ENCODE measurements at regions not wholly inside any gene's neighbourhood (a gene's known extent, or its start where the extent isn't known, plus 50 kb on each side); places are given as distances from the start of the nearest gene placed in this dataset.
A peak's percentile ranks its signal among the peaks of the same experiment; 100 is the strongest.
"Not testable (repeated sequence)": the region's sequence is repeated elsewhere in the genome, so short reads cannot be mapped to it uniquely, and the experiment has no call there.

- Histone ChIP-seq H4K20me1 (ENCODE audit: insufficient read depth, low read length) (peaks cover 20% of the 10 kb centered on the region), H3K4me1 (ENCODE audit: insufficient read depth, low read length) (peaks cover 15% of the 10 kb centered on the region), H3K79me2 (ENCODE audit: insufficient read depth, low read length) (peaks cover 34% of the 10 kb centered on the region)
- not testable (repeated sequence) for H3K27me3 Mint-ChIP-seq (ENCODE audit: low read depth, unreplicated experiment); H3K27ac Mint-ChIP-seq (ENCODE audit: unreplicated experiment); H3K4me2 ChIP-seq (ENCODE audit: low read length); H3K9me3 Mint-ChIP-seq (ENCODE audit: unreplicated experiment); H3K27ac ChIP-seq (ENCODE audit: low read depth, low read length); DNase-seq (ENCODE audit: low read depth); H3K9me3 ChIP-seq (ENCODE audit: insufficient read depth, low read depth, low read length); H2AFZ ChIP-seq (ENCODE audit: low read depth, low read length); FAIRE-seq; H3K4me3 Mint-ChIP-seq (ENCODE audit: unreplicated experiment); H3K36me3 Mint-ChIP-seq (ENCODE audit: low read depth, unreplicated experiment); H3K4me3 ChIP-seq (ENCODE audit: insufficient read depth, low read depth, low read length); H3K9ac ChIP-seq (ENCODE audit: low read length); H3K36me3 ChIP-seq (ENCODE audit: insufficient read depth, low read length); H3K27me3 ChIP-seq (ENCODE audit: insufficient read depth, low read length)
- peaks cover 14% of the 10 kb centered on the region for H3K4me1 Mint-ChIP-seq (ENCODE audit: low read depth, unreplicated experiment)
Observed at GRCh38 chr1:149841597-149842238, 57.6 kb upstream of the BOLA1 start.

- not testable (repeated sequence) for H3K4me3 ChIP-seq (ENCODE audit: insufficient read depth, low read depth, low read length); H3K27ac Mint-ChIP-seq (ENCODE audit: unreplicated experiment); H3K36me3 ChIP-seq (ENCODE audit: insufficient read depth, low read length); H3K27me3 ChIP-seq (ENCODE audit: insufficient read depth, low read length); H2AFZ ChIP-seq (ENCODE audit: low read depth, low read length); H3K36me3 Mint-ChIP-seq (ENCODE audit: low read depth, unreplicated experiment); DNase-seq (ENCODE audit: low read depth); H3K9ac ChIP-seq (ENCODE audit: low read length); H3K4me2 ChIP-seq (ENCODE audit: low read length); H3K9me3 Mint-ChIP-seq (ENCODE audit: unreplicated experiment); H3K4me3 Mint-ChIP-seq (ENCODE audit: unreplicated experiment); H3K9me3 ChIP-seq (ENCODE audit: insufficient read depth, low read depth, low read length); H3K27me3 Mint-ChIP-seq (ENCODE audit: low read depth, unreplicated experiment); H3K27ac ChIP-seq (ENCODE audit: low read depth, low read length)
- peak; percentile 23 for FAIRE-seq
- H3K79me2 ChIP-seq (ENCODE audit: insufficient read depth, low read length): peaks cover 43% of the 10 kb centered on the region
- H4K20me1 ChIP-seq (ENCODE audit: insufficient read depth, low read length): peaks cover 28% of the 10 kb centered on the region
- H3K4me1 Mint-ChIP-seq (ENCODE audit: low read depth, unreplicated experiment): peaks cover 18% of the 10 kb centered on the region
- peaks cover 15% of the 10 kb centered on the region for H3K4me1 ChIP-seq (ENCODE audit: insufficient read depth, low read length)
Observed at GRCh38 chr1:149842458-149843064, 56.8 kb upstream of the BOLA1 start.

GRCh38 chr1:149843431-149844041 is 55.8 kb upstream of the BOLA1 start:
- peak overlapping the region; percentile 71 for H3K4me3 ChIP-seq (ENCODE audit: insufficient read depth, low read depth, low read length)
- H2AFZ ChIP-seq (ENCODE audit: low read depth, low read length): no peak overlapping the region
- H3K9me3 ChIP-seq (ENCODE audit: insufficient read depth, low read depth, low read length): no peaks in the 10 kb centered on the region
- peaks cover 53% of the 10 kb centered on the region for H3K79me2 ChIP-seq (ENCODE audit: insufficient read depth, low read length)
- FAIRE-seq: no peak
- peaks cover 4% of the 10 kb centered on the region for H3K36me3 Mint-ChIP-seq (ENCODE audit: low read depth, unreplicated experiment)
- DNase-seq (ENCODE audit: low read depth): no peak
- peak overlapping the region; percentile 63 for H3K27ac ChIP-seq (ENCODE audit: low read depth, low read length)
- H3K27ac Mint-ChIP-seq (ENCODE audit: unreplicated experiment): peak overlapping the region; percentile 87
- TF ChIP-seq CTCF (IDR thresholded peaks at IDR 0.05; ENCODE audit: insufficient read depth, low read depth, low read length): no peak
- H3K9me3 Mint-ChIP-seq (ENCODE audit: unreplicated experiment): no peaks in the 10 kb centered on the region
- H3K27me3 ChIP-seq (ENCODE audit: insufficient read depth, low read length): no peaks in the 10 kb centered on the region
- H4K20me1 ChIP-seq (ENCODE audit: insufficient read depth, low read length): peaks cover 35% of the 10 kb centered on the region
- peak overlapping the region; percentile 86 for H3K4me2 ChIP-seq (ENCODE audit: low read length)
- H3K4me1 Mint-ChIP-seq (ENCODE audit: low read depth, unreplicated experiment): peaks cover 24% of the 10 kb centered on the region
- peak overlapping the region; percentile 86 for H3K9ac ChIP-seq (ENCODE audit: low read length)
- peak overlapping the region; percentile 86 for H3K4me3 Mint-ChIP-seq (ENCODE audit: unreplicated experiment)
- H3K4me1 ChIP-seq (ENCODE audit: insufficient read depth, low read length): peaks cover 20% of the 10 kb centered on the region
- H3K27me3 Mint-ChIP-seq (ENCODE audit: low read depth, unreplicated experiment): no peaks in the 10 kb centered on the region
- H3K36me3 ChIP-seq (ENCODE audit: insufficient read depth, low read length): no peaks in the 10 kb centered on the region
